Thymus (tissue), 11 donors: ENCODE measurements at regions not wholly inside any gene's neighbourhood (a gene's known extent, or its start where the extent isn't known, plus 50 kb on each side); places are given as distances from the start of the nearest gene placed in this dataset.
"Not testable (repeated sequence)": the region's sequence is repeated elsewhere in the genome, so short reads cannot be mapped to it uniquely, and the experiment has no call there.

Source experiments
- DNase-seq, 9 donors: peaks; one replicate each; pipeline ENCODE4 v3.0.0-alpha.2; 2013; ENCODE audit warnings: low spot score in 9 of 9, low read depth in 6 of 9, missing footprints in 1 of 9
- H3K27ac ChIP-seq, 2 donors: one replicate each; pipeline ENCODE4 v1.5.1; 2013; ENCODE audit warnings: control low read depth in 1 of 2, low read depth in 1 of 2, low read length in 1 of 2, mild to moderate bottlenecking in 1 of 2, moderate library complexity in 1 of 2
- H3K27me3 ChIP-seq, 2 donors: one replicate each; pipeline ENCODE4 v1.5.1; 2013; ENCODE audit warnings: low read length in 1 of 2; ENCODE audit not compliant: control insufficient read depth in 2 of 2, insufficient read depth in 1 of 2
- H3K36me3 ChIP-seq, 2 donors: one replicate each; pipeline ENCODE4 v1.5.1; 2013; ENCODE audit warnings: low read length in 1 of 2, mild to moderate bottlenecking in 1 of 2, moderate library complexity in 1 of 2; ENCODE audit not compliant: control insufficient read depth in 2 of 2, insufficient read depth in 2 of 2
- H3K4me1 ChIP-seq, 2 donors: one replicate each; pipeline ENCODE4 v1.5.1; 2013; ENCODE audit warnings: low read length in 2 of 2; ENCODE audit not compliant: control insufficient read depth in 2 of 2, insufficient read depth in 2 of 2
- H3K4me3 ChIP-seq, 2 donors: one replicate each; pipeline ENCODE4 v1.5.1; 2013; ENCODE audit warnings: low read length in 2 of 2, control low read depth in 1 of 2, mild to moderate bottlenecking in 1 of 2
- H3K9me3 ChIP-seq, 2 donors: one replicate each; pipeline ENCODE4 v1.5.1; 2013; ENCODE audit warnings: low read length in 1 of 2, mild to moderate bottlenecking in 1 of 2; ENCODE audit not compliant: control insufficient read depth in 2 of 2, insufficient read depth in 1 of 2
- WGBS: extraction: QIAGEN DNeasy Blood & Tissue Kit; methylation state at CpG from one replicate; pipeline ENCODE4 v1.1.7; 2013; 5-methylcytosine and 5-hydroxymethylcytosine counted together
- donor health status: healthy.

DNA sequence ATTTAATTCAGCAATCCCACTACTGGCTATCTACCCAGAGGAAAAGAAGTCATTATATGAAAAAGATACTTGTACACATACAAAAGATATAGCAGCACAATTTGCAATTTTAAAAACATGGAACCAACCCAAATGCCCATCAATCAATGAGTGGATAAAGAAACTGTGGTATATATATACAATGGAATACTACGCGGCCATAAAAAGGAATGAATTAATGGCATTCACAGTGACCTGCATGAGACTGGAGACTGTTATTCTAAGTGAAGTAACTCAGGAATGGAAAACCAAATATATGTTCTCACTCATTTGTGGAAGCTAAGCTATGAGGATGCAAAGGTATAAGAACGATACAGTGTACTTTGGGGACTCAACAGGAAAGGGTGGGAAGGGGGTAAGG is 102.8 kb upstream of the KCNMA1 start:
- not testable (repeated sequence) for H3K27me3 ChIP-seq, H3K27ac ChIP-seq, H3K9me3 ChIP-seq, DNase-seq, H3K36me3 ChIP-seq, H3K4me3 ChIP-seq, H3K4me1 ChIP-seq
- WGBS, result 98% methylated on average over 3 of the region's 3 CpGs

DNA sequence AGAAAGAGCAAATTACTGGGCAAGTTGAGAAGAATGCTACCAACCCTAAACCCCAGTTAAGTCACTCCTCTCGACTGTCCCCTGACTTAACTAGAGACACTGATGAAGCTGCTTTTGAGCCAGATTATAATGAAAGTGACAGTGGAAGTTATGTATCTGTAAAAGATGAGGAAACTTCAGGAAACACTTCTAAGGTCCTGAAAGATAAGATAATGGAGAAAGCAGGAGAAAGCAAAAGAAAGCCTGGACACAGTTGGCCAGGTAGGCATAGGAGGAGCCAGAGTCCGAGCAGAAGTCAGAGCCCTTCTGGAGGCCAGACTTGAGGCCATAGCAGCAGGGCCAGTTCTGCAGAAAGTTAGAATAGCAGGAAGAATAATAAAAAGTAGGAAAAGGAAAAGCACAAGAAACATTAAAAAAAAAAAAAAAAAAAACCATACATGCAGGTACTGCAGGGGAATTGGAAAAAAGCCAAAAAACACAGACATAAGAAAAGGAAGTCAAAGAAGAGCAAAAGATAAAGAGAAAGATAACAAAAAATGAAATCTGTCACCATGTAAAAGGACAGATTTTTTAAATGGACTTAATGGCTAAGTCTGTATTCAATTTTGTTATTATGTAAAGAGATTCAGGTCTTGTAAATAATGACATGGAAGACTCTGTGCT is 101.0 kb upstream of the KCNMA1 start:
- no peak overlapping the region for H3K4me3 ChIP-seq
- no peak for DNase-seq
- no peaks in the 10 kb centered on the region for H3K4me1 ChIP-seq
- no peaks in the 10 kb centered on the region for H3K9me3 ChIP-seq
- no peak overlapping the region for H3K27ac ChIP-seq
- H3K27me3 ChIP-seq, result no peaks in the 10 kb centered on the region
- H3K36me3 ChIP-seq, result no peaks in the 10 kb centered on the region
- 89% methylated on average over 2 of the region's 2 CpGs for WGBS

DNA sequence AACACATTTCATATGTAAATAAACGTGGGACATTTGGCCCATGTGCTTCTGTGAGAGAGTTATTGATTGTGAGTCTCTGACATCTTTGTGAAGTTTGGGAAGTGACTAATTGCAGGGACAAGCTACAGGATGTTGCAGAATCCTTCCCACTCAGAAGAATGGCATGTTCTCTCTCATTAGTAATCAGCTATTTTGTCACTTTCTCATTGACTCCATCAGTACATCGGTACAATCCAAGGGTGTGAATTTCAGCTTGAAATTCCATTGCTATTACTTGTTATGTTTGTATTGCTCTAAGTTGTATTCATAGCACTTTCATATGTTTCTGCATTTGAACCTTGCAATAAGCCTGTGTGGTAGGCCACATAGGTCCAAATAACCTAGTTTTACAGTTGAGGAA is 100.0 kb upstream of the KCNMA1 start:
- Histone ChIP-seq H3K27me3 (no peaks in the 10 kb centered on the region), H3K4me1 (no peaks in the 10 kb centered on the region), H3K36me3 (no peaks in the 10 kb centered on the region), H3K4me3 (no peak overlapping the region), H3K9me3 (no peaks in the 10 kb centered on the region), H3K27ac (no peak overlapping the region)
- WGBS, result 93% methylated on average over 2 of the region's 2 CpGs
- DNase-seq, result no peak

DNA sequence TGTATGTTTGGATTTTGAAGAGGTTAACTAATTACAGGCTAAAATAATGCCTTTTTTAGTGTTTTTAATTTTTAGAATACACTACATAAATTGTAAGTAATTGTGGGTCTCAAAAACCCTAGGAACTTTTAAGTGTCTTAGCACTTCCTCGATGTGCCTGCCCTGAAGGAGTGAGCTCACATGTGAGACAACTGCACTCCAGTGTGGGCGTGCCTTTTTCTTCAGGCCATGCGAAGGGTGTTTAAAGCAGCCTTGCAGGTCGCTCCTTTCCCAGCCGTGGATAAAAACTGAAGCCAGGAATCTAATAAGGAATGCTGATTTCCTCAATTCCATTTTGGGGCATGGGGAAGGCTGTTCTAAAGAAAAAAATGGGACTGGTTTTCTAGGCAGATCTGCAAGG is 97.5 kb upstream of the KCNMA1 start:
- 79% methylated on average over 5 of the region's 5 CpGs for WGBS
- H3K27me3 ChIP-seq, H3K4me1 ChIP-seq, H3K27ac ChIP-seq, H3K36me3 ChIP-seq, H3K9me3 ChIP-seq, DNase-seq, H3K4me3 ChIP-seq: not testable (repeated sequence)

DNA sequence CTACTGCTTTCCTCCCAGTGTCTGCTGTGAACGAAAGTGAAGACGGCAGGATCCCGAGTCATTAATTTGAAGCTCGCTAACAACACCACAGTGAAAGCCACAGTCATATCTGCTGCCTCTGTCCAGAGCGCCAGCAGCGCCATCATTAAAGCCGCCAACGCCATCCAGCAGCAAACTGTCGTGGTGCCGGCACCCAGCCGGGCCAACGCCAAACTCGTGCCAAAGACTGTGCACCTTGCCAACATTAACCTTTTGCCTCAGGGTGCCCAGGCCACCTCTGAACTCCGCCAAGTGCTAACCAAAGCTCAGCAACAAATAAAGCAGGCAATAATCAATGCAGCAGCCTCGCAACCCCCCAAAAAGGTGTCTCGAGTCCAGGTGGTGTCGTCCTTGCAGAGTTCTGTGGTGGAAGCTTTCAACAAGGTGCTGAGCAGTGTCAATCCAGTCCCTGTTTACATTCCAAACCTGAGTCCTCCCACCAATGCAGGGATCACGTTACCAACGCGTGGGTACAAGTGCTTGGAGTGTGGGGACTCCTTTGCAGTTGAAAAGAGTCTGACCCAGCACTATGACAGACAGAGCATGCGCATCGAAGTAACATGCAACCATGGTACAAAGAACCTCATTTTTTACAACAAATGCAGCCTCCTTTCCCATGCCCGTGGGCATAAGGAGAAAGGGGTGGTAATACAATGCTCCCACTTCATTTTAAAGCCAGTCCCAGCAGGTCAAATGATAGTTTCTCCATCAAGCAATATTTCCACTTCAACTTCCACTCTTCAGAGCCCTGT is 94.8 kb upstream of the KCNMA1 start:
- Histone ChIP-seq H3K27ac (no peak overlapping the region), H3K27me3 (no peaks in the 10 kb centered on the region), H3K4me1 (no peaks in the 10 kb centered on the region), H3K4me3 (no peak overlapping the region), H3K9me3 (no peaks in the 10 kb centered on the region), H3K36me3 (no peaks in the 10 kb centered on the region)
- 87% methylated on average over 23 of the region's 23 CpGs for WGBS
- DNase-seq, result no peak

DNA sequence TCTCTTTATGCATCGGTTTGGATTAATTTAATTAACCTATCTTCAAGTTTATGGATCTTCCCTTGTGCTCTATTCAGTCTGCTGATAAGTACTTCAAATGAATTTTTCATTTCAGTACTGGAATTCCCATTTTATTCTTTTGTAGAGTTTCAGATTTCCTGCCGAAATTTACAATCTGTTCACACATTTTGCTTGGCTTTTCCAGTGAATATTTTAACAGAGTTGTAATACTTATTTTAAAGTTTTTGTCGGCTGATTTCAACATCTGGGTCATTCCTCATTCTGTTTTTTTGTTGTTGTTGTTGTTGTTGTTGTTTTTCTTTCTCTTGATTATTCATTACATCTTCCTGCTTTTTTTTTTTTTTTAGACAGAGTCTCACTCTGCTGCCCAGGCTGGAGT is 89.9 kb upstream of the KCNMA1 start:
- Histone ChIP-seq H3K9me3 (no peaks in the 10 kb centered on the region), H3K27ac (no peak overlapping the region), H3K36me3 (no peaks in the 10 kb centered on the region), H3K27me3 (no peaks in the 10 kb centered on the region), H3K4me3 (no peak overlapping the region), H3K4me1 (no peaks in the 10 kb centered on the region)
- no peak for DNase-seq
- WGBS, result 94% methylated on average over 3 of the region's 3 CpGs

DNA sequence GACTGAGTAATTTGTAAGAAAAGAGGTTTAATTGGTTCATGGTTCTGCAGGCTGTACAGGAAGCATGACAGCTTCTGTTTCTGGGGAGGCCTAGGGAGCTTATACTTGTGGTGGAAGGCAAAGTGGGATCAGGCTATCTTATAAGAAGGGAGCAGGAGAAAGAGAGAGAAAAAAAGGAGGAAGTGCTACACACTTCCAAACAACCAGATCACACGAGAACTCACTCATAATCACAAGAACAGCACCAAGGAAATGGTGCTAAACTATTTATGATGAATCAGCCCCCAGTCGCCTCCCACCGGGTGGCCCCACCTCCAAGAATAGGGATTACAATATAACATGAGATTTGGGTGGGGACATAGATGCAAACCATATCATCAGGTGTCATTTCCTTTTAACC is 89.1 kb upstream of the KCNMA1 start:
- no peaks in the 10 kb centered on the region for H3K9me3 ChIP-seq
- 85% methylated on average over 3 of the region's 3 CpGs for WGBS

DNA sequence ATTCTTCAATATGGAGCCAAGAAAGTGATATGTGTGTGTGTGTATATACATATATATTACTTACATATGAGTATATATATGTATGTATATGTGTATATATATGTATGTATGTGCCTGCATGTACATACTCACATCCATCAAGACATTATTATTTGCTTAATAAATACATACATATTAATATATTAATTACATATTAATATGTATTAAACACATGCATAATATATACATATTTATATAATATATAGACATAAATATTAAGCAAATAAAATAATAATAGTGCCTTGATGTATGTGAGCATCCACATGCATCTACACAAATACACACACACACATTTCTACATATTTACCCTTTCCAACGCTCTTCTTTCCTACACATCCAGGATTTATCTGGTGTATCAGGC is 88.7 kb upstream of the KCNMA1 start:
- Histone ChIP-seq H3K36me3 (no peaks in the 10 kb centered on the region), H3K9me3 (no peaks in the 10 kb centered on the region), H3K27ac (no peak overlapping the region), H3K4me1 (no peaks in the 10 kb centered on the region), H3K27me3 (no peaks in the 10 kb centered on the region), H3K4me3 (no peak overlapping the region)
- no peak for DNase-seq
- 97% methylated on average over 1 of the region's 1 CpG for WGBS

More for the DNA sequence above, 89.1 kb upstream of the KCNMA1 start:
- no peak overlapping the region for H3K27ac ChIP-seq
- no peaks in the 10 kb centered on the region for H3K36me3 ChIP-seq
- H3K27me3 ChIP-seq, result no peaks in the 10 kb centered on the region
- no peak overlapping the region for H3K4me3 ChIP-seq
- no peaks in the 10 kb centered on the region for H3K4me1 ChIP-seq
- no peak for DNase-seq

DNA sequence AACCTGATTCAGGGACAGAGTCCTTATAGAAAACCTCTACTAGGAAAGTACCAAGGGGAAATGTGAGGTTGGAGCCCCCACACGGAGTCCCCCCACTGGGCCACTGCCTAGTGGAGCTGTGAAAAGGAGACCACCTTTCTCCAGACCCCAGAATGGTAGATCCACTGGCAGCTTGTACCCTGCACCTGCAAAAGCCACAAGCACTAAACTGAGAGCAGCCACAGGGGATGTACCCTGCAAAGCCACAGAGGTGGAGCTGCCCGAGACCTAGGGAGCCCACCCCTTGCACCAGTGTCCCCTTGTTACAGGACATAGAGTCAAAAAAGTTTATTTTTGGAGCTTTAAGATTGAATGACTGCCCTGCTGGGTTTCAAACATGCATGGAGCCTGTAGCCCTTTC is 87.2 kb upstream of the KCNMA1 start:
- Histone ChIP-seq H3K9me3 (no peaks in the 10 kb centered on the region), H3K4me3 (no peak overlapping the region), H3K27me3 (no peaks in the 10 kb centered on the region), H3K36me3 (no peaks in the 10 kb centered on the region), H3K4me1 (no peaks in the 10 kb centered on the region), H3K27ac (no peak overlapping the region)
- WGBS, result 38% methylated on average over 2 of the region's 2 CpGs
- no peak for DNase-seq
